AG04450 (cell line): ENCODE measurements at regions not wholly inside any gene's neighbourhood (a gene's known extent, or its start where the extent isn't known, plus 50 kb on each side); places are given as distances from the start of the nearest gene placed in this dataset.

Experiments used
- CTCF ChIA-PET: fragments of 300-600, 350-600 bp; formaldehyde crosslinking; extraction: SDS; loops from one replicate; lab custom pipeline; 2022; ENCODE audit warnings: antibody characterized with exemption, inconsistent platforms; lab: Charles Lee
- POLR2A ChIA-PET: fragments of 350-600 bp; formaldehyde crosslinking; extraction: SDS; loops from one replicate; lab custom pipeline; 2021; ENCODE audit warnings: antibody characterized with exemption, inconsistent platforms; lab: Yijun Ruan, JAX
- DNase-seq: peaks from one replicate; pipeline ENCODE4 v3.0.0-alpha.2; 2011; ENCODE audit warnings: low read depth, low spot score
- H3K27ac ChIP-seq: one replicate; pipeline ENCODE4 v1.5.1; 2012; ENCODE audit warnings: low read depth, low read length, control low read depth
- H3K27me3 ChIP-seq: one replicate; pipeline ENCODE4 v1.6.0; 2012; ENCODE audit warnings: low read length; ENCODE audit not compliant: control insufficient read depth, insufficient read depth
- H3K4me3 ChIP-seq: 2 replicates; pipeline ENCODE4 v1.5.1; 2011; ENCODE audit warnings: mild to moderate bottlenecking, low read depth, low read length, control low read depth
- H3K9me3 ChIP-seq: 2 replicates; pipeline ENCODE4 v1.5.1; 2012; ENCODE audit warnings: low read length; ENCODE audit not compliant: control insufficient read depth, insufficient read depth
- CTCF ChIP-seq: IDR thresholded peaks from 2 replicates; pipeline ENCODE4 v1.5.1; 2011; ENCODE audit warnings: low read depth, low read length, control low read depth, inconsistent platforms

- POLR2A ChIA-PET = no interaction called here
- no peak for DNase-seq
Measured at GRCh38 chr2:18445433-18446320, 114.8 kb downstream of the RDH14 start.

GRCh38 chr2:18444806-18445205, 115.6 kb downstream of the RDH14 start:
- Histone ChIP-seq H3K27ac (no peak overlapping the region), H3K27me3 (no peaks in the 10 kb centered on the region), H3K4me3 (no peak overlapping the region), H3K9me3 (no peaks in the 10 kb centered on the region)
- no peak for DNase-seq
- no peak for TF ChIP-seq CTCF
- POLR2A ChIA-PET = no interaction called here
- CTCF ChIA-PET = interaction anchor here (0.7 to 1.6 kb wide), 2 partner anchors 9 to 11 kb away, joined by 3 to 8 read pairs; no protein-coding TSS in a partner anchor

More at GRCh38 chr2:18445433-18446320, 114.8 kb downstream of the RDH14 start:
- no peaks in the 10 kb centered on the region for H3K9me3 ChIP-seq
- no peaks in the 10 kb centered on the region for H3K27me3 ChIP-seq
- no peak overlapping the region for H3K27ac ChIP-seq
- no peak overlapping the region for H3K4me3 ChIP-seq
- no peak for TF ChIP-seq CTCF
- CTCF ChIA-PET = interaction anchor here (1.0 to 1.6 kb wide), 2 partner anchors 10 kb away, joined by 3 to 8 read pairs; no protein-coding TSS in a partner anchor

- no peaks in the 10 kb centered on the region for H3K9me3 ChIP-seq
- ChIA-PET CTCF (no interaction called here), POLR2A (no interaction called here)
- H3K4me3 ChIP-seq = no peak overlapping the region
- no peaks in the 10 kb centered on the region for H3K27me3 ChIP-seq
- no peak overlapping the region for H3K27ac ChIP-seq
- no peak for DNase-seq
- no peak for TF ChIP-seq CTCF
Measured at GRCh38 chr2:18441583-18441982, 118.9 kb downstream of the RDH14 start.

GRCh38 chr2:18440777-18441176, 119.7 kb downstream of the RDH14 start:
- no peak for DNase-seq
- Histone ChIP-seq H3K9me3 (no peaks in the 10 kb centered on the region), H3K27ac (no peak overlapping the region), H3K27me3 (no peaks in the 10 kb centered on the region), H3K4me3 (no peak overlapping the region)
- ChIA-PET POLR2A (no interaction called here), CTCF (interaction anchor here (0.7 kb wide), 1 partner anchor 777 kb away, joined by 3 read pairs; no protein-coding TSS in a partner anchor)
- TF ChIP-seq CTCF = no peak

- Histone ChIP-seq H3K4me3 (no peak overlapping the region), H3K27me3 (no peaks in the 10 kb centered on the region), H3K27ac (no peak overlapping the region), H3K9me3 (no peaks in the 10 kb centered on the region)
- ChIA-PET POLR2A (no interaction called here), CTCF (no interaction called here)
- TF ChIP-seq CTCF = no peak
- peak; percentile 36 for DNase-seq
Measured at GRCh38 chr2:18440141-18440661, 120.3 kb downstream of the RDH14 start.
